Prostate gland (tissue), 2 donors: ENCODE measurements at regions not wholly inside any gene's neighbourhood (a gene's known extent, or its start where the extent isn't known, plus 50 kb on each side); places are given as distances from the start of the nearest gene placed in this dataset.

ENCODE experiments used
- POLR2A ChIP-seq: fragments of 450-650 bp; IDR thresholded peaks from one replicate; pipeline ENCODE4 v1.6.1; 2016; ENCODE audit warnings: antibody characterized with exemption, mild to moderate bottlenecking
- TF ChIP-seq, protein P1 (sequence below), 4 experiments: fragments of 200-600 bp in 2 of 4; fragments of 450-650 bp in 2 of 4; sonication (generic) in 2 of 4; IDR thresholded peaks; 1 replicate in 3 of 4; 2 replicates in 1 of 4; pipeline ENCODE4 v1.5.1; 2016 to 2019; ENCODE audit warnings: antibody characterized with exemption in 4 of 4, mild to moderate bottlenecking in 2 of 4, moderate library complexity in 2 of 4

DNA sequence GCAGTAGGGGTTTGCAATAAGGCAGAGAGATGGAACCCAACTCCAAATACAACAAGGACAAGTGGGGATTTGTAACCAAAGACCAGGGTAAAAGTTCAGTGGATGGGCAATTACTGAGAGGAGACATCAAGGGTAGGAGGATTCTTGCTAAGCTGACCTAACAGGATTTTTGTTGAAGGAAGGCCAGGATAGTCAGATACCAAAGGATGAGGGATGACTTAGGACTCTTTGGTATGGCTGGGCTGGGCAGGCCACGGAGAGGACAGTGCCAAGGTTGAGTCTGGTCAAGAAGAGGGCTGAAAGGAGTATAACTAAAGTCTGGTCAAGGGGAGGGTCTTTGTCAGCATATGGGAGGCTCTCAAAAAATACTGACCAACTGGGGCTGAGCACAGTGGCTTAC is 85.3 kb upstream of the UBE2E2 start:
- TF ChIP-seq POLR2A, result no peak
- TF ChIP-seq, protein P1, sequence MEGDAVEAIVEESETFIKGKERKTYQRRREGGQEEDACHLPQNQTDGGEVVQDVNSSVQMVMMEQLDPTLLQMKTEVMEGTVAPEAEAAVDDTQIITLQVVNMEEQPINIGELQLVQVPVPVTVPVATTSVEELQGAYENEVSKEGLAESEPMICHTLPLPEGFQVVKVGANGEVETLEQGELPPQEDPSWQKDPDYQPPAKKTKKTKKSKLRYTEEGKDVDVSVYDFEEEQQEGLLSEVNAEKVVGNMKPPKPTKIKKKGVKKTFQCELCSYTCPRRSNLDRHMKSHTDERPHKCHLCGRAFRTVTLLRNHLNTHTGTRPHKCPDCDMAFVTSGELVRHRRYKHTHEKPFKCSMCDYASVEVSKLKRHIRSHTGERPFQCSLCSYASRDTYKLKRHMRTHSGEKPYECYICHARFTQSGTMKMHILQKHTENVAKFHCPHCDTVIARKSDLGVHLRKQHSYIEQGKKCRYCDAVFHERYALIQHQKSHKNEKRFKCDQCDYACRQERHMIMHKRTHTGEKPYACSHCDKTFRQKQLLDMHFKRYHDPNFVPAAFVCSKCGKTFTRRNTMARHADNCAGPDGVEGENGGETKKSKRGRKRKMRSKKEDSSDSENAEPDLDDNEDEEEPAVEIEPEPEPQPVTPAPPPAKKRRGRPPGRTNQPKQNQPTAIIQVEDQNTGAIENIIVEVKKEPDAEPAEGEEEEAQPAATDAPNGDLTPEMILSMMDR (IDR thresholded peaks at IDR 0.05), result no peak
